DOHH2 (cell line): ENCODE measurements at regions not wholly inside any gene's neighbourhood (a gene's known extent, or its start where the extent isn't known, plus 50 kb on each side); places are given as distances from the start of the nearest gene placed in this dataset.
"Not testable (repeated sequence)": the region's sequence is repeated elsewhere in the genome, so short reads cannot be mapped to it uniquely, and the experiment has no call there.

Experiments
- CTCF ChIP-seq: fragments of 200-600 bp; sonication (generic); IDR thresholded peaks from one replicate; pipeline ENCODE4 v1.5.1; 2014; ENCODE audit warnings: antibody characterized with exemption, mild to moderate bottlenecking, low read depth, low read length; ENCODE audit not compliant: poor library complexity, severe bottlenecking
- EZH2phosphoT487 ChIP-seq: fragments of 200-600 bp; sonication (generic); IDR thresholded peaks from 2 replicates; pipeline ENCODE4 v1.6.1; 2017; ENCODE audit warnings: borderline replicate concordance, mild to moderate bottlenecking, antibody characterized with exemption, low read length, moderate library complexity, mixed read lengths

GRCh38 chr14:40677206-40677605 lies 929.5 kb upstream of the LRFN5 start:
- TF ChIP-seq CTCF, EZH2phosphoT487: not testable (repeated sequence)
